Activated effector memory CD4-positive, alpha-beta T cell treated with anti-CD3 and anti-CD28 coated beads, Interleukin-2, amount 50 U/mL, for 16 hours (primary cell): ENCODE measurements at regions not wholly inside any gene's neighbourhood (a gene's known extent, or its start where the extent isn't known, plus 50 kb on each side); places are given as distances from the start of the nearest gene placed in this dataset.
A peak's percentile ranks its signal among the peaks of the same experiment; 100 is the strongest.

Experiments
- DNase-seq: peaks from one replicate; pipeline ENCODE4 v3.0.0-alpha.2; 2020

DNA sequence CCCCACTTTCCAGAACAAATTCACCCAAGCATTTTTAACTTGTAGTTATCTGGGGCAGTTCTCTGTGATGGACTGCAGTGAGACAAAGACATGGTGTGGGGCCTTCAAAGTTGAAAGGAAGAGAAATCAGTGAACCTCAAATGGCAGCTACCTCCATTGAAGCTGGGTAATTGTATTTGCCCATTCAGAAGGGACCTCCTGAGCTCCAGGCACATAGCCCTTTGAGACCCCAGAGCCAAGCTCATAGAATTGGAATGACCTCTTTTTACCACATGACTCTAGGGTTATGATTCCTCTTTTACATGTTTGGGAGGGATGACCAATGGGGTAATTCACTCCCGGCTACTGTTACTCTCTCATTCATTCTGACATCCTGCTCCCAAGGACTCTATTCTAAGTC, 368.4 kb upstream of the ITGA1 start:
- DNase-seq: no peak

DNA sequence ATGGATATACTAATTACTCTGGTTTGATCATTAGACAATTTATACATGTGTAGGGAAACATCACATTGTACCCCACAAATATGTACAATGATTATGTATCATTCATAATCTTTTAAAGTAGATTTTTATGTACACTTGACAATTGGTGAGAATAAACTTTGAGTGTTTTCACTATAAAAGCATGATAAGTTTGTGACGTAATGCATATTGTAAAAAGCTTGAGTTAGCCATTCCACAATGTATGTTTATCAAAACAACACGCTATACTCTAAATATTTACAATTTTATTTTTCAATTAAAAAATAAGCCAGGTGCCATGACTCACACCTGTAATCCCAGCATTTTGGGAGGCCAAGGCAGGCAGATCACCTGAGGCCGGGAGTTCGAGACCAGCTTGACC, 360.1 kb upstream of the ITGA1 start:
- DNase-seq: no peak

DNA sequence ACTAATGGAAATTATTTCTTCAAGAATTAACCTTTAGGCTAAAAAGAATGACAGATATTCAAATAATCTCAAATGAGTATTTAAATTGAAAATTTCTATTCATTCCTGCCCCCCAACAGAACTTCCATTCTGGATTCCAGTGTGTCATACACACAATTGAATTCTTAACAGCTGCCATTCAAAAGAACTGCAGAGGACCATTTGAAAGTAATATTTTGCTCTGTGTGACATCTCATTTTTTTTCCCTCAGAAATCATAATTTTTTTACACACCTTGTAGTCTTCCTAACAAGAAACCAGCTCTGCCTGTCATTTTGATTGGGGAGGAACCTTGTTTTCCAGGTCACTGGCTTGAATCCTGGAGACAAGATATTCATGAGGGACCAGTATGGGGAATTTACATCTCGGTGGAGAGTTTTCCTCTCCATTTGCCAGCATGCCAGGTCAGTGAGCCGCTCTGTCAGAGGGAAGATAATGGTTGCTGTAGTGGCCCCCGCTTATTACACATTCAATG, 358.7 kb upstream of the ITGA1 start:
- no peak for DNase-seq

DNA sequence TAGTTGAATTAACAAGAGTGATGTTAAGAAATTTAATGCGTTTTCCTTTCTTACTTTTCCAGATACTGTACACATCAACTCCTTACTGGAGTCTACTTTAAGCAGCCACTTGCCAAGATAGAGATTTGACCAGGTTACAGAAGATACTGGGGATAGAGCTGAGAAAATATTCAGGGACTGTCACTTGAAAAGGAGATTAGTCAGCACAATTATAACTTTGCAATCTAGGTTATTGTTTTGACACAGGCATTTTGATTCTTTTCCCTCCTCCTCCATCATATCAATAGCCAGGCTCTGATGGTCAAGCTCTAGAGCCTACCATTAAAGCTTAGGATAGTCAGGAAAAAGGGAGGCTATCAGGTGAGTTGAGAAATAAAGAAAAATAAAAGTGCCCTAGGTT, 345.9 kb upstream of the ITGA1 start:
- DNase-seq: no peak

DNA sequence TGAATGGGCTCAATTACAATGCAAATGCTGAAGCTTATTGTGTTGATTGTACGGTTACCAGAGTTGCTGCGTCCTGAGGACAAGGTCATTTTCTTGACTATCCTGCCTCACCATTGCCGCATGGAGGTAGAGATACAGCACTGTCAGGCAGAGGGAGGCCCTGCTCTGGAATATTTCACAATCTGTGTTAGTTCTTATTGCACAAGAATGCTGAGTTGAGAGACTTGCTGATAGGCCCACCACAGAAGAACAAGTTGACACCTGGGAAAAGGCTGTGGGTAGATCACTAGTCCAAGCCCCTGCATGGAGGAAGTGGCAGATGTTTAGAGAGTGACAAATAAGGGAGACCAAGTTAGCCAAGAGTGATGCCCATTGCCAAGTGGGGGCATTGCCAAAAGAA, 344.5 kb upstream of the ITGA1 start:
- no peak for DNase-seq

DNA sequence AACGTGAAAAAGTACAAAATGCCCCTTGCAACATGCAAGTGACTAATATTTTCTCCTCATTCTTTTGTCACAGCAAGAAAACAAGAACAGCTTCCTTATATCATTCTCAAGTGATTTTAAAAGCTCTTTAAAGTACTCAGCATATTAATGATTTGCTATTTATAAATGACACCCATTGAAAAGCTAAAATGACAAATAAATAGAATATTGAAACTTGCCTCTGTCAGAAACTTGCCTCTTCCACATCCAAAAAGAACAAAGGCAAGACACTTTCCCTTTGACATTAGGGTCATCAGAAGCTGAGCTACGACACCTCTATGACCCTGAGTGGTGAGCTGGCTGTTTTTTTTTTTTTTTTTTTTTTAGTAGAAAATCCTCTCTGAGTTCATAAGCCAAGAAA, 339.6 kb upstream of the ITGA1 start:
- DNase-seq: no peak

DNA sequence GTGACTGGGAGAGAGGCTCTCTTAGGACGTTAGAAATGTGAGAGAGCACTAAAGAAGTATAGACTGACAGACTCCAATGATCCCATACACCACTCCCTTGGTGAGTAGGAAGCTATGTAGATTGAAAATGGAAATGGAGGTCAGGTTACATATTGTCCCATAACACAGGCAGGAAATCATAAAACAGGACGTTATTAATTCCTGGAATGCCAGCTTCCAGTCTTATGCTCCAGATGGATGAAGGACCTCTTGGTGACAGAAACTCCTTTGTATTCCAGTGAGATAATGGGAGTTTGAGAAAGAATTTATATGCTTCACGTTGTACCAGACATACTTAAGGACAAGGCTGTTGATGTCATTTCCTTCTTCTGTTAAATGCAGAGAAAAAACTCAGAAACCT, 338.2 kb upstream of the ITGA1 start:
- no peak for DNase-seq

DNA sequence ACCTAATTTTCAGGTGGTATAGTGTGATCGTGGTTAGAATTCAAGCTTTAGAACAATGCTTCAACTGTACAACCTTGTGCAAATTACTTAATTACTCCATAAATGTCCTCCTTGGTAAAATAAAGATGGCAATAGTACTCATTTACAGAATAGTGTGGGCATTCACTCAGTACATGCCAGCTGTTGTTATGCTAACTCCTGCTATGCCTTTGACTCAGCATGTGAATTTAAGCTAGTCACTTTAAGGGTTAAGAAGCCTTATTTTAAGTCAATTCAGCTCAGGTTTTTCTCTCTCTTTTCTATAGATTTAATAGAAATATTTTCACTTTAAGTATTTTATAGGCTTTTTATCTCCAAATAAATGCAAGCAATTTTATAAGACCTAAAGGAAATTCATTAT, 335.6 kb upstream of the ITGA1 start:
- DNase-seq: no peak

DNA sequence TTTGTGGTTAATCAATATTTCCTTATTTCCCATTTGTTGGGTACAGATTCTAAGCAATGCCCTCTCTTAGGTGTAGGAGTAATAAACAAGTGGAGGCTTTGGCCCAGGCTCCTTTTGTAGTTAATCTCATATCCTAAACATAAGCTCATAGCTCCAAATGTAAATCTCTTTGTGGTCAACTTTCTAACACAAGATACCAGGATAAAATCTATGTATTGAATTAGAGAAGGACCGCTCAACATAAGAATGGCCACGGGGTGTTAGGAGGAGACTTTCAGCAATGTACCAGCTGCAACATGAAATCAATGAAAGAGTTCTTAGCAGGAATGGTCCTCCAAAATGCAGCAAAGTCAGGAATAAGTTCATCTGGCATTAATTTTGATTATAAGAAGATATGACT, 334.5 kb upstream of the ITGA1 start:
- DNase-seq: no peak

DNA sequence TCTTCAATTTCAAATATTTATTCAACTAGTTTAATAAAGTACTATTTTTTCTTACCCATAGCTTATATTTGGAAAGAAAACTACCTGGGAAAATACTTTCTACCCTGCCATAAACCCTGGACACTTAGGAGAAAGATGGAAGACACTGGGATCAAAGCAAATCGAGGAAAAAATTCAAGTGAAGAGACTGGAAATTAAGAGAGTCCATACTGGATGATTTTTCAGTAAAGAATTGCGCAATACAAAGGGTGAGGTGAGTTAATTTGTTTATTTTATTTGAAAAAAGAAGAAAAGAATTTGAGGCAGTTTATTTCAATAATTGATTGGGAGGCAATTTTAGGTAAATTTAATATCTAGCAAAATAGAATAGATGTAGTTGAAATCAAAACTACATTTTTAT, 331.8 kb upstream of the ITGA1 start:
- no peak for DNase-seq

DNA sequence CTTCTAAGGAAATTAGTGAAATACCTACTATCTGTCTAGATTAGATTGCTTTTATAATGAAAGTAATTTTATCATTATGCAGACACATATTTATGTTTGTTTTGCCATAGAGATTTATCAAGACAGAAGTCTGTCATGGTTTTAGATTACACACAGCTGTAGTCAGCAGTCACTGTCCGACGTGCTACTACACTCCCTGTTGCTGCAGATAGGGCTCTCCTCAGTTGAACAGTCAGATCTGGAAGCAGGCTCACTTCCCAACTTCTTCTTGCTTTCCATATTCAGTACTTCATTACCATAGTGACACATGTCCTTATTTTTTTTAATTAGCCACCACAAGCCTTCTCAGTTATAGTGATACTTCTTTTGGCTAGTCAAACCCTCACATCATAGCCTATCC, 329.9 kb upstream of the ITGA1 start:
- no peak for DNase-seq

DNA sequence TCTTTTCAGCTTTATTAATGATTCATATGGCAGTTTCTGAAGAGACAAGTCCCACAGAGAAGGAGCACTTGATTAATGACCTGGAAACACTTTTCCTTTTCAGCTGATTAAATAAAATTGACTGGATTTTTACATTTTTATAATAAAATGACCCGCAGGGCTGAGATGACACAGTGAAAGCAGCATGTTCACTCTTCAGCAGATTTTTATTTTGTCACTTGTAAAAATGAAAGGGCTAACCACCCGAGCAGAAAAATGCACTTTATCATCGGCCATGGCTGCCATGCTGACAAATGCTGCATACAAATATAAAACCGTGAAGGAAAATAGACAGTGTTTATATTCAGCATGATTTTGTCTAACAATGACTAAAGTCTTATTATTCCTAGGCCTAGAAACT, 321.6 kb upstream of the ITGA1 start:
- no peak for DNase-seq

DNA sequence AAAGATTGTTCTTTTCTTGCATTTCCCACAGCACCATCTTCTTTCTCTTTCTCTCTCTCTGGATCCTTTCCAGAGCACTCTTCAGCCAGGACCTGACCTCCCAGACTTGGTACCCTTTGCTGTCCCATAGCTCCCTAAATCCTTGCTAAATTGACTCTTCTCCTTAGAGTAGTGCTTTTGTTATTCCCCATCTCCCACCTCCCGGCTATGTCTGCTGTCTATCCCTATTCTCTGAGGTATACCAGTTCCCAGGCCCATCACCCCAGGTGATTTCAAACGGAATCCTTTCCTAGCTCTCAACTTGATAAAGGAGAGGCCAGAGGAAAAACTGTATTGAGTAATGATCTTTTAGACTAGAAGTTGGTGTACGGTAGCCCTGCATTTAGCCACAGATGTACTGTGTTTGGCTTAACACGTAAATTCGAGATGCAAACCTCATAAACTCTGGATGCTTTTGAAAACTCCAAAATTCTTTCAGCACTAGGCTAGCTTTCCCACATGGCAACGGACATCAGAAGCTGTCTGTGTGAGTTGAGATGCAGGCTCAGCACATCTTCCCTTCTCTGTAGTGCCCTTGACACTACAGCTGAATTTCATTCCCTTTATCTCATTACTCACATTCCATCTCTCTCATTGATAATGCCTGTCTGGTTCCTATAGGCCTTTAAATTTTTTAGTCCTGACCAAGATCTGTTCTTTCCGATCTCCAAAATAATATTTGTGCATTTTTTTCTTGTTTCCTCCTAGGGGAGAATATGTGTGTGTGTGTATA, 320.8 kb upstream of the ITGA1 start:
- no peak for DNase-seq

DNA sequence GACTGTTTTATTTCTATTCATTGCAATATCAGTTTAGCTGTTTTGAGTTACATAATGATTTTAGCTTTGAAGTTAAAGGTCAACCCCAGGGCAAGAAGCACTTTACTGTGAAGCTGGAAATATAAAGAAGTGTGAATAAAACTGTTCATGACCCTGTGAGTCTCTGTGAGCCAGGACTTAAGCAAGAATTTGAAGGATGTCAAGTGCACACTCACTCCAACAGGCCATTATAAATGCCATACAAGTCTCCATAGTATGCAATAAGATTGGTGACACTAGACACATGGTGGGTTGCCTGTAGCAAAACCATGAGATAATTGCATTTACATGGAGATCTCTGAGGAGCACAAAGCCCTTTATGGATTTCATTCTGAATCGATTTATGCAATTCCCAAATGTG, 318.7 kb upstream of the ITGA1 start:
- DNase-seq: no peak

DNA sequence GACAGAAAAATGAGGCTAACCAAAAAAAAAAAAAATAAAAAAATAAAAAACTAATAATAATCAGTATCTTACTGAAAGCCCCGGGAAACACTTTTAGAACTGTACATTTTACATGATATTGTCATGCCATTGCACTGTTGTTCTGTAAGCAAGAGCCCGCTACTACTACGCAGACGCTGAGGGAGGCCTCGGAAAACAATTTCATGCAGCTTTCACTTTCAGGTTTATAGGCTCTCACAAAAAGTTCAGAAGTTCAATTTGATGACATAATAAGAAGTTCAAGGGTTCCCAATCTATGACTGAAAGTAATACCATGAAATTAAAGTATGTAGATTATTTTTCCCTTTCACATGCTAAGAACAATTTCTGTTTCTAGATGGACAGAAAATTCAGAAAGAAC, 318.3 kb upstream of the ITGA1 start:
- DNase-seq: peak; percentile 63

DNA sequence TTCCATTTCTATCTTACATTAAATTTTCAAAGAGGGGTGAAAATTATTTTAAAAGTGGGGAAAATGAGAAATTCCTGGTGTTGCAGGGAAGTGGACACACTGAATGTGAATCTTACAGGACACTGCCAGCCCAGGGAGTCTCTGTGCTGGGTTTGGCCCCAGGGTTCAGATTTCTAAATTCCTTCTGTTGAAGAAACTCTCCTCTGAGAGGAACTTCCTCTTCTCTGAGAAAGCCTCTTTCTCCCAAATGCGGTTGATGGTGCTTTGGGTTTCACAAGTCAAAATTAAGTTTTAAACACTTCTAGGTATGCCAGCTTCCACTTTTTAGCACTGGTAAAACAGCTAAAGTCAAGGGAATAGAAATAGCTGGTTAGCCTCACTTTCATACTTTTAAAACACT, 317.9 kb upstream of the ITGA1 start:
- no peak for DNase-seq

DNA sequence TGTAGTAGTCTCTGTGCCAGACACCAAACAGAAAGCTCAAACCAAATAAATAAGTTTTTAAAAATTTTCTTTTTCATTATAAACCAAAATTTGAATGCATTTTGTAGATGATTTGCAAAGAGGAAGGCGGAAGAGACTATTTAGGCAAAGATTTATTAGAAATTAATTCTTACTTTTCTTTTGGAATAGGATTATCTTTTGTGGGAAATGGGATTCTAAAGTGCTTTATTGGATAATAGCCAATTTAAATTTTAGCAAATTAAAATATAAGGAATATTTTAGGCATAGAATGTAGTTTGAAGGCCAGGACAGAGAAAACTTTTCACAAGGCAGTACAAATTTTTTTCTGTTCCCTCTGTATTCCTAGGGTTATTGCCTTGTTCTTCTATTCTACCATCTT, 311.4 kb upstream of the ITGA1 start:
- no peak for DNase-seq

DNA sequence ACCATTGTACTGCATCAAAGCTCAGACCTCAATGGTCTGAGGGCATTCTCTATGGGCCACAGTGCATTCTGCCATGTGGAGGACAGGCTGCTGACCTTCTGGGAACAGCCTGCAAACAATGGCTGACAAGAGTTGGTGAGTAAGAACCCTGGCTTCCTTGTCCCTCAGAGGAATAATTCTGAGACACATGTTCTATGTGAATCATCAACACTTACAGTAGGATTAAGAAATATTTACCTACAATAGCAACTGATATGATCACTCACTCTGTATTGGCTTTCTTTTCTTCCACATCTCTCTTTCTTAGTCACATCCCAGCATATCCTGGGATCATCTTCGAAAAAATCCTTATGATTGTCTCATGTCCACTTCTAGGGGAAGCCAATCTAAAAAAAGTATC, 306.5 kb upstream of the ITGA1 start:
- DNase-seq: no peak

DNA sequence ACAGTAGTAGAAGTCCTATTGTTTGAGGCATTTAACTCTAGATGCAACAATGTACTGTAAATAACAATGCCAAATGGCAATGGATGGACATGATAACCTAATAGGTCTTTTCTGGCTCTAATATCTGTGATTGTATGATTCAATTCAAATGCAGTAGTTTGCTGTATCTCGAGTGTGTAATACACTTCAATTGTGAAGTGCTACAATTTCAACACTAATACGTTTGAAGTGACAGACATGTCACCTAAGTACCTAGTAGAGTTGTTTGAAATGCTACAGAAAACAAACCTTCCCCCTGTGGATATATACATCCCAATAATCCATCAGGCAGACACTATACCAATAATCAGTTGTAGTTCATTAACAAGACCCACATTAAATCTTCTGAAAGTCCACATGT, 305.9 kb upstream of the ITGA1 start:
- no peak for DNase-seq

DNA sequence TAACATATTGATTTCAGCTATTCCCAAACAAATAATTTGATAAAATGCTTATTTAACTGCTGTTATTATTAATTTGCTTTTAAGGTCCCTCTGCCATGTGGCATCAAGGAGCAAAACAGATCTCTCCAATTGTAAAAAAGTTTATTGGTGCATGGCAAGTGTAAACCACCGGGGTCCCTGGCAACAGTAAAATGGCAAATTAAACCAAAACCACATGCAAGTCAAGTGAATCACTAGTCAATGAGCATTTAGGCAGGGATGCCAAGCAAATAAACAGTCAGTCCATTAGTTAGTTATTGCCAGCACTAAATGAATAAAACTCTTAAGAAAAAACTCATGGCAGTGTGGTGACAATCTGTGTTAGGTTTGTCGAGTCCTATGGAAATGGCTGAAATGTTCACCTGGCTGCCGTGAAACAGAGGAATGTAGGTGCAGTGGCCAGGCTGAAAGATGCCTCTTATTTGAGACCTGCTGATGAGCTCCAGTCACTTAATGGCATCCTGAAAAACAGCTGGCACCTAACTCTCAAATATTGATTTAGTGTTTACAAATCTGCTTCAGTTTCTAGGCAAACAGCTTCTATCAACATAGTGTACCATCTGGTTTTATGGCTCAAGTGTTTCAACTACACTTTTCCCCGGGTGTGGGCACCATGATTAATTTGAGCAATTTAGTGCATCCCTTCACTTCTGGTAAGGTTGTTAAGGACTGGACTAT, 296.5 kb upstream of the ITGA1 start:
- DNase-seq: no peak

DNA sequence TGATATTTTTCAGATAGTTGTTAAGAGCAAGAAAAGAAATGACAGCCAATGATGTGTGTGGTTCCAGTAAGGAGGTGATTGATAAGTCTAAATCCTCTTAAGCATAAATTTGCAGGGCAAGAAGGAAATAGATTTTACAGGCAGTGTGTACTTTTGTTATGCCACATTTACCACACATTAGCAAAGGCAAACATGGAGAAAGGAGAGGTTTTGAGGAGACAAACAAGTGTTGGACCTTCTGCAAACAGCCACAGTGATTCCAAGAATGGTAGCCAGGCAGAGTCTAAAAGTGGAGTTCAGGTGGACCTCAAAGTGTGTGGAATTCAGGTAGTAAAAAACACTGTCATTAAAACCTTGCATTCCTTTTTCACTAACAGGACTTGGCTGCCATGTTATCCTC, 295.9 kb upstream of the ITGA1 start:
- DNase-seq: no peak

DNA sequence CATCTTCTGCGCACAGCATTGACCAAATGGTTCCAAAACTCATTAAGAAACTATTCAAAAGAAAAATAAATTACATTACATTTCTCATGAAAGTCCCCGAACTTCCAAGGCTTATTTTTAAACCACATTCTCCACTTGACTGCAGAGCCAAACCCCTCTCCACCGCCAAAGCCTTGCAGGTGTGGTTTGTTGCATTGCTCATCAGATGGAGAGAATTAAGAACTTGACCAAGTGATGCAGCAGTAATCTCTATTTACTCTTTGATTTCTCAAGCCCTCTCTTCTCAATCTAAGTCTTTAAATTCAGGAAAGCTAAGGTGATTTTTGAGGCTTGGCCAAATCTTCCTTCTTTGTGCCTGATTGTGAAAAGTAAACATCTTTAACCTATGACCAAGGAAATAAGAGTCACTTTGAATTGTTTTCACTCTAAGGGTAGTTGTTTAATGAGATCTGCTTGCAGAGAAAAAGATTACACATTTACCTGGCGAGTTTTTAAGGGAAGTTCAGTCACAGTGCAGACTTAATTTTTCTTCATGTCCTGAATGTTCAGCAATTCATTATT, 290.5 kb upstream of the ITGA1 start:
- no peak for DNase-seq

DNA sequence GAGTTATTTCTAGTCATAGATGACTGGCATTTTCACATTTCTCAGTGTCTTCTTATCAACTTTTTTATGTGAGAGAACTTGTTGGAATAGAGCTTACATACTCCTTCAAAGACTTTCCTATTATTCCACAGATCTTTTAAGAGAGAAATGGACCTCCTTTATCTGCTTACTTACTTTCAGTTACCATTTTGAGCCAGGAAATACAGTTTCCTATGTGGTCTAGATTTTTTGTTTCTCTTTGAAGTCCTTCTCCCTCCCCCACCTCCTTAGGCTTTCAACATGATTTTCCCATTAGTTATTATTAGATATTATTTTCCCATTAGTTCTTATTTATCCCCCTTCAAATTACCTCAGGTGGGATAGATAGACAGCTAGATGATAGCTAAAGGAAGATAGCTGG, 289.1 kb upstream of the ITGA1 start:
- no peak for DNase-seq

DNA sequence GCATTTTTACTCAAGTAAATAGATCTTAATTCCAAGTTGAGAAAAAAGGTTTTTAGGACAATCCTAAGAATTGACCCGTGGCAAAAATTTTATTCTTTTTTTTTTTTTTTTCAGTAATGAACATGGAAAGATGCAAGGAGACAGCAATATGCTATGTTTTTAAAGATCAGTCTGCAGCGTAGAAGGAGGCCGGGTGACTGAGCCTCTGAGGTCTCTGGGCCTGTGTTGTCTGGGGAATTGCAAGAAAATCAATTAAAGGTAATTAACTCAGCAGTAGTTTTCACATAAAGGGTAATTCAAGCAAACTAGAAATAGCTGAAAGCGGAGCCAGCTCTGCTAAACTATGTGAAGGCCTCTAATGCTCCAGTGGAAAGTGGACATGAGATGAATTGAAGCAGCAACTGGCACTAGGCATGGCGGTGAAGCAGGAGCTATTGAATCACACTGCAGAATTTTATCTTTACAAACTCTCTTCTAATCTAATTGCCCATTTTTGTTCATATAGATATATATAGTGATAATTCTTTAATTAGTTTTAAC, 285.2 kb upstream of the ITGA1 start:
- DNase-seq: no peak
